ENCODE measurements at regions not wholly inside any gene's neighbourhood (a gene's known extent, or its start where the extent isn't known, plus 50 kb on each side); places are given as distances from the start of the nearest gene placed in this dataset.

GRCh38 chr12:76190299-76190698 lies 105.8 kb upstream of the NAP1L1 start:
- Histone ChIP-seq H3K4me1 (no peaks in the 10 kb centered on the region), H3K27ac (no peak overlapping the region), H3K27me3 (no peaks in the 10 kb centered on the region), H3K4me3 (no peak overlapping the region), H3K36me3 (no peaks in the 10 kb centered on the region), H3K9me3 (no peaks in the 10 kb centered on the region)
- 69 to 81% methylated on average over 2 of the region's 2 CpGs for WGBS, 2 donors
- no peak for TF ChIP-seq EP300 (IDR thresholded peaks at IDR 0.05)
- TF ChIP-seq CTCF (IDR thresholded peaks at IDR 0.05): no peak
- TF ChIP-seq POLR2A (IDR thresholded peaks at IDR 0.05): no peak
- no peak for DNase-seq (ENCODE audit: low spot score in 2 of 2)

GRCh38 chr12:76189851-76190250 lies 105.4 kb upstream of the NAP1L1 start:
- Histone ChIP-seq H3K4me1 (no peaks in the 10 kb centered on the region), H3K27ac (no peak overlapping the region), H3K4me3 (no peak overlapping the region), H3K9me3 (no peaks in the 10 kb centered on the region), H3K36me3 (no peaks in the 10 kb centered on the region), H3K27me3 (no peaks in the 10 kb centered on the region)
- TF ChIP-seq CTCF (IDR thresholded peaks at IDR 0.05) (no peak), EP300 (IDR thresholded peaks at IDR 0.05) (no peak), POLR2A (IDR thresholded peaks at IDR 0.05) (no peak)
- no peak for DNase-seq (ENCODE audit: low spot score in 2 of 2)
- 86 to 88% methylated on average over 2 of the region's 2 CpGs for WGBS, 2 donors

- no peak overlapping the region for H3K27ac ChIP-seq
- no peaks in the 10 kb centered on the region for H3K4me1 ChIP-seq
- no peaks in the 10 kb centered on the region for H3K27me3 ChIP-seq
- no peaks in the 10 kb centered on the region for H3K9me3 ChIP-seq
- H3K36me3 ChIP-seq: no peaks in the 10 kb centered on the region
- no peak overlapping the region for H3K4me3 ChIP-seq
- 85 to 95% methylated on average over 1 of the region's 1 CpG for WGBS, 2 donors
- no peak for DNase-seq (ENCODE audit: low spot score in 2 of 2)
- TF ChIP-seq POLR2A (IDR thresholded peaks at IDR 0.05) (no peak), EP300 (IDR thresholded peaks at IDR 0.05) (no peak), CTCF (IDR thresholded peaks at IDR 0.05) (no peak)
These were observed 102.7 kb upstream of the NAP1L1 start for GRCh38 chr12:76187177-76187576.

- no peaks in the 10 kb centered on the region for H3K9me3 ChIP-seq
- no peaks in the 10 kb centered on the region for H3K4me1 ChIP-seq
- no peaks in the 10 kb centered on the region for H3K36me3 ChIP-seq
- TF ChIP-seq POLR2A (IDR thresholded peaks at IDR 0.05): no peak
- TF ChIP-seq CTCF (IDR thresholded peaks at IDR 0.05): no peak
- no peak for TF ChIP-seq EP300 (IDR thresholded peaks at IDR 0.05)
- H3K27ac ChIP-seq: no peak overlapping the region
- H3K27me3 ChIP-seq: no peaks in the 10 kb centered on the region
- no peak overlapping the region for H3K4me3 ChIP-seq
- DNase-seq (ENCODE audit: low spot score in 2 of 2): no peak
- 70 to 74% methylated on average over 6 of the region's 6 CpGs for WGBS, 2 donors
These were observed 101.8 kb upstream of the NAP1L1 start for GRCh38 chr12:76186131-76186906.

- Histone ChIP-seq H3K9me3 (no peaks in the 10 kb centered on the region), H3K27me3 (no peaks in the 10 kb centered on the region), H3K27ac (no peak overlapping the region), H3K4me3 (no peak overlapping the region), H3K36me3 (no peaks in the 10 kb centered on the region), H3K4me1 (no peaks in the 10 kb centered on the region)
- TF ChIP-seq CTCF (IDR thresholded peaks at IDR 0.05) (no peak), POLR2A (IDR thresholded peaks at IDR 0.05) (no peak), EP300 (IDR thresholded peaks at IDR 0.05) (no peak)
- peak in 1 of 2 donors; percentile 50 for DNase-seq (ENCODE audit: low spot score in 2 of 2)
- WGBS, 2 donors: 36 to 47% methylated on average over 4 of the region's 4 CpGs
These were observed 99.1 kb upstream of the NAP1L1 start for GRCh38 chr12:76183459-76184186.
